Hepatocyte (in vitro differentiated cells): ENCODE measurements at regions not wholly inside any gene's neighbourhood (a gene's known extent, or its start where the extent isn't known, plus 50 kb on each side); places are given as distances from the start of the nearest gene placed in this dataset.

Source experiments
- CTCF ChIP-seq: fragments of 200-600 bp; sonication (generic); IDR thresholded peaks from 2 replicates; pipeline ENCODE4 v1.5.1; 2016; ENCODE audit warnings: antibody characterized with exemption, mild to moderate bottlenecking; ENCODE audit not compliant: poor library complexity
- EZH2 ChIP-seq: fragments of 200-600 bp; sonication (generic); IDR thresholded peaks from 2 replicates; pipeline ENCODE4 v1.6.1; 2016; ENCODE audit warnings: antibody characterized with exemption, mild to moderate bottlenecking, borderline replicate concordance
- EZH2phosphoT487 ChIP-seq: fragments of 200-600 bp; sonication (generic); IDR thresholded peaks from one replicate; pipeline ENCODE4 v1.6.1; 2018; ENCODE audit warnings: antibody characterized with exemption, mild to moderate bottlenecking, low read depth, moderate library complexity; ENCODE audit not compliant: unreplicated experiment, severe bottlenecking

- TF ChIP-seq CTCF (no peak), EZH2 (no peak), EZH2phosphoT487 (no peak)
Measured at GRCh38 chr3:33958661-33959060, 160.2 kb downstream of the PDCD6IP start.
